ENCODE measurements at regions not wholly inside any gene's neighbourhood (a gene's known extent, or its start where the extent isn't known, plus 50 kb on each side); places are given as distances from the start of the nearest gene placed in this dataset.

GRCh38 chr1:181863736-181864135 is 197.8 kb downstream of the ZNF648 start:
- no peak for DNase-seq (ENCODE audit: low read depth in 4 of 4, low spot score in 1 of 4)

- DNase-seq (ENCODE audit: low read depth in 4 of 4, low spot score in 1 of 4) = no peak
These were observed 198.5 kb downstream of the ZNF648 start for GRCh38 chr1:181863006-181863405.

- DNase-seq (ENCODE audit: low read depth in 4 of 4, low spot score in 1 of 4) = no peak
These were observed 203.4 kb downstream of the ZNF648 start for GRCh38 chr1:181858135-181858534.

Measured in stimulated activated CD4-positive, alpha-beta T cell treated with anti-CD3 and anti-CD28 coated beads, Interleukin-1b, Interleukin-23, amount 100 ng/mL, for 24 hours (primary cell).